Left colon (tissue), 2 donors: ENCODE measurements at regions not wholly inside any gene's neighbourhood (a gene's known extent, or its start where the extent isn't known, plus 50 kb on each side); places are given as distances from the start of the nearest gene placed in this dataset.

ENCODE experiments used
- ATAC-seq: fragments of 200-7000 bp; cut with Tn5 transposase; one replicate; pipeline ENCODE4 v1.9.1; 2020; ENCODE audit warnings: mild to moderate bottlenecking, moderate library complexity
- DNase-seq, 2 donors: peaks; one replicate each; pipeline ENCODE4 v3.0.0-alpha.2; 2020
- intact Hi-C, 2 donors: fragments of 100-400 bp; cut with DNase I in 1 of 2; cut with micrococcal nuclease in 1 of 2; formaldehyde crosslinking; loops; one replicate each; pipeline versions ENCODE4 v1.11.2 to v1.14.0; 2022; cut with DNase I, micrococcal nuclease
- donor health status: DM: no; HTN: no; CAD: no.
- donor health status: DM: yes; HTN: yes; CAD: no.

GRCh38 chr7:131620673-131621609, 64.5 kb upstream of the PODXL start:
- no peak for ATAC-seq
- intact Hi-C loops = no loop called here
- DNase-seq = no peak

- DNase-seq = no peak
- ATAC-seq = no peak
- intact Hi-C loops = no loop called here
Measured at GRCh38 chr7:131619336-131620305, 63.2 kb upstream of the PODXL start.

GRCh38 chr7:131618391-131618790, 62.0 kb upstream of the PODXL start:
- intact Hi-C loops = no loop called here
- no peak for ATAC-seq

GRCh38 chr7:131616487-131617200, 60.2 kb upstream of the PODXL start:
- intact Hi-C loops = no loop called here
- DNase-seq (no peak), ATAC-seq (no peak)

More at GRCh38 chr7:131618391-131618790, 62.0 kb upstream of the PODXL start:
- no peak for DNase-seq

- DNase-seq (no peak), ATAC-seq (no peak)
- intact Hi-C loops = no loop called here
Measured at GRCh38 chr7:131613909-131614308, 57.5 kb upstream of the PODXL start.

- intact Hi-C loops = no loop called here
- no peak for ATAC-seq
Measured at GRCh38 chr7:131610007-131610406, 53.6 kb upstream of the PODXL start.

GRCh38 chr7:131608116-131608500, 51.7 kb upstream of the PODXL start:
- no peak for ATAC-seq
- intact Hi-C loops = no loop called here
- no peak for DNase-seq

More at GRCh38 chr7:131610007-131610406, 53.6 kb upstream of the PODXL start:
- no peak for DNase-seq

GRCh38 chr7:131607291-131608115, 51.1 kb upstream of the PODXL start:
- intact Hi-C loops = no loop called here
- DNase-seq = no peak
- ATAC-seq = no peak

- intact Hi-C loops = no loop called here
- ATAC-seq (no peak), DNase-seq (no peak)
Measured at GRCh38 chr7:131606346-131607290, 50.2 kb upstream of the PODXL start.
